ENCODE measurements at regions not wholly inside any gene's neighbourhood (a gene's known extent, or its start where the extent isn't known, plus 50 kb on each side); places are given as distances from the start of the nearest gene placed in this dataset.

GRCh38 chr5:34517249-34517648, 138.9 kb upstream of the RAI14 start:
- no peak for TF ChIP-seq NFIC (IDR thresholded peaks at IDR 0.05)
- no peak for TF ChIP-seq MAX (IDR thresholded peaks at IDR 0.05)
- no peak for TF ChIP-seq RAD21 (IDR thresholded peaks at IDR 0.05; ENCODE audit: low read depth)
- no peak for TF ChIP-seq EGR1 (IDR thresholded peaks at IDR 0.05)
- no peak for TF ChIP-seq FOXM1 (IDR thresholded peaks at IDR 0.05; ENCODE audit: borderline replicate concordance, low read depth)
- TF ChIP-seq CEBPB (IDR thresholded peaks at IDR 0.05) = no peak
- TF ChIP-seq ZBTB7A (IDR thresholded peaks at IDR 0.05; ENCODE audit: low read depth) = no peak
- TF ChIP-seq REST (IDR thresholded peaks at IDR 0.05; ENCODE audit: low read depth) = no peak
- TF ChIP-seq TEAD4 (IDR thresholded peaks at IDR 0.05) = no peak
- TF ChIP-seq TCF12 (IDR thresholded peaks at IDR 0.05; ENCODE audit: low read depth) = no peak
- no peak for TF ChIP-seq CREB1 (IDR thresholded peaks at IDR 0.05; ENCODE audit: low read depth)
- TF ChIP-seq EP300 (IDR thresholded peaks at IDR 0.05; ENCODE audit: borderline replicate concordance) = no peak
- TF ChIP-seq, protein P1, sequence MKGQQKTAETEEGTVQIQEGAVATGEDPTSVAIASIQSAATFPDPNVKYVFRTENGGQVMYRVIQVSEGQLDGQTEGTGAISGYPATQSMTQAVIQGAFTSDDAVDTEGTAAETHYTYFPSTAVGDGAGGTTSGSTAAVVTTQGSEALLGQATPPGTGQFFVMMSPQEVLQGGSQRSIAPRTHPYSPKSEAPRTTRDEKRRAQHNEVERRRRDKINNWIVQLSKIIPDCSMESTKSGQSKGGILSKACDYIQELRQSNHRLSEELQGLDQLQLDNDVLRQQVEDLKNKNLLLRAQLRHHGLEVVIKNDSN (IDR thresholded peaks at IDR 0.05) = no peak
- TF ChIP-seq TAF1 (IDR thresholded peaks at IDR 0.05; ENCODE audit: low read depth) = no peak
- TF ChIP-seq YY1 (IDR thresholded peaks at IDR 0.05; ENCODE audit: low read depth) = no peak

- TF ChIP-seq TEAD4 (IDR thresholded peaks at IDR 0.05) (no peak), TAF1 (IDR thresholded peaks at IDR 0.05; ENCODE audit: low read depth) (no peak), MAX (IDR thresholded peaks at IDR 0.05) (no peak), YY1 (IDR thresholded peaks at IDR 0.05; ENCODE audit: low read depth) (no peak), ZBTB7A (IDR thresholded peaks at IDR 0.05; ENCODE audit: low read depth) (no peak), CREB1 (IDR thresholded peaks at IDR 0.05; ENCODE audit: low read depth) (no peak), EGR1 (IDR thresholded peaks at IDR 0.05) (no peak), NFIC (IDR thresholded peaks at IDR 0.05) (no peak), FOXM1 (IDR thresholded peaks at IDR 0.05; ENCODE audit: borderline replicate concordance, low read depth) (no peak)
- TF ChIP-seq, protein P1 (IDR thresholded peaks at IDR 0.05) = no peak
Measured at GRCh38 chr5:34519489-34520220, 136.5 kb upstream of the RAI14 start.

DNA sequence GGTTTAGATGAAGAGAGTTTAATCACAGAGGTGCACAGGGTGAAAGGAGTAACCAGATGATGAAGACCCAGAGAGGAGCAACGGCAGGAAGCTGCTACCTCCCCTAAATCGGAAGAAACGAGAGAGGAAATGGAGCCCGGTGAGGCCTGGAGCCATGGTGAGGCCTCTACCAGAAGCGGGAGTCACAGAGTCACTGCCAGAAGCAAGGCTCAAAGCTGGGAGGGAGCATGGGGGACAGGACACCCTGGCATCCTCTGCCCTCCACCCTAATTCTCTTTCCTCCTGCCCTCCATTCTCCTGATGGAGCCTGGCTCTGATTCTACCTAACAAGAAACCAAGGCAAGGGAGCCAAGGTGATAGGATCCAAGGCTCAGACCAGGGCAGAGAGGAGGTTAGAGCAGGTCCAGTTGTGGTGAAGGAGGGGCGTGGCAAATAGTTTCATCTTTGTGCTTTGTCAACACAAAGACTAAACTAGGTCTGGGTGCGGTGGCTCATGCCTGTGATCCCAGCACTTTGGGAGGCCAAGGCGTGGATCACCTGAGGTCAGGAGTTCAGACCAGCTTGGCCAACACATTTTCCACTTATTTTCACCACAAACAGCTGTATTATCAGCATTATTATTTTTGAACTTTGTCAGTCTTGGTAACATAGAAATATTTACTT, 134.4 kb upstream of the RAI14 start:
- TF ChIP-seq ZBTB7A (IDR thresholded peaks at IDR 0.05; ENCODE audit: low read depth) = no peak
- TF ChIP-seq, protein P1 (IDR thresholded peaks at IDR 0.05) = no peak
- no peak for TF ChIP-seq RAD21 (IDR thresholded peaks at IDR 0.05; ENCODE audit: low read depth)
- no peak for TF ChIP-seq TEAD4 (IDR thresholded peaks at IDR 0.05)
- TF ChIP-seq FOXM1 (IDR thresholded peaks at IDR 0.05; ENCODE audit: borderline replicate concordance, low read depth) = no peak

DNA sequence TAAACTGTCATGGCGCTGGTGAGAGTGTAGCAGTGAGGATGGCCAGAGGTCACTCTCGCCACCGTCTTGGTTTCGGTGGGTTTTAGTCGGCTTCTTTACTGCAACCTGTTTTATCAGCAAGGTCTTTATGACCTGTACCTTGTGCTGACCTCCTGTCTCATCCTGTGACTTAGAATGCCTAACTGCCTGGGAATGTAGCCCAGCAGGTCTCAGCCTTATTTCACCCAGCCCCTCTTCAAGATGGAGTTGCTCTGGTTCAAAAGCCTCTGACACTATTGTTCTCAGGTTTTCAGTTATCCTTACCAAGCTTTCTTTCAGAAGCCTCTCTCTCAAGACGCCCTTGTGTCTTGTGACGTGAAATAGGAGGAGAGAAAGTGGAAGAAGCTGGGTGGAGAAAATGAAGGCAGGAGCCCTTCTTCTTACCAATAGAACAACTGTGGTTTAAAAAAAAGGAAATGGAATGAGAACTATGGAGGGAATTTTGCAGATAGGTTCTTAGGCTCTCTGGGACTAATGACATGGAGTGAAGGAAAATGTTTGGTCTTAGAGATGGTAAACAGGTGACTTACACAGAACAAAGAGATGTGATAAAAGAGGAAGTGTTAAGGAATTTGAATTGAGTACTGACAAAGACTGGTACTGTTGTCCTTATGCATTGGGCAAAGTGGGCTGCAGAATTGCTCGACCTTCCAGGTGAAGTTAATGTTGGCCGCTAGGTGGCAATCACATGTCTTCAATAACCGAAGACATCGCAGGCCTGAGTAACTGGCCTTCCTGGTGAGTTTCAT, 133.3 kb upstream of the RAI14 start:
- no peak for TF ChIP-seq FOXM1 (IDR thresholded peaks at IDR 0.05; ENCODE audit: borderline replicate concordance, low read depth)
- peak; percentile 93 for TF ChIP-seq RAD21 (IDR thresholded peaks at IDR 0.05; ENCODE audit: low read depth)

DNA sequence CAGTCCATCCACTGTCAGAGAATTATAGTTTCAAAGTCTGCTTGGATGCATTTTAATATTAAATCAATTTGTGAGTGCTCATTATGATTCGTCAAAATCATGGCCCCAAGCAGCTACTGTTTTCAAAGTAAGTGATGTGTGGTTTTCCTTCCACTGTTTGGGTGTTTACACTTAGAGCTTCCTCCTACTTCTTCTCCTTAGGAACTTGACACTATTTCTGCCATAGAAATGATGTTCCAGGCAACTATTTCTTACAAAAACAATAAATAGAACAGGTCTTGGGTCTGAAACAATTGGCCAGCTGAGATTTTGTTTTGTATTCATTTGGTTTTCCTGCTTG, 132.8 kb upstream of the RAI14 start:
- TF ChIP-seq TEAD4 (IDR thresholded peaks at IDR 0.05) (no peak), MAX (IDR thresholded peaks at IDR 0.05) (no peak), TAF1 (IDR thresholded peaks at IDR 0.05; ENCODE audit: low read depth) (no peak), EP300 (IDR thresholded peaks at IDR 0.05; ENCODE audit: borderline replicate concordance) (no peak), CEBPB (IDR thresholded peaks at IDR 0.05) (no peak)

DNA sequence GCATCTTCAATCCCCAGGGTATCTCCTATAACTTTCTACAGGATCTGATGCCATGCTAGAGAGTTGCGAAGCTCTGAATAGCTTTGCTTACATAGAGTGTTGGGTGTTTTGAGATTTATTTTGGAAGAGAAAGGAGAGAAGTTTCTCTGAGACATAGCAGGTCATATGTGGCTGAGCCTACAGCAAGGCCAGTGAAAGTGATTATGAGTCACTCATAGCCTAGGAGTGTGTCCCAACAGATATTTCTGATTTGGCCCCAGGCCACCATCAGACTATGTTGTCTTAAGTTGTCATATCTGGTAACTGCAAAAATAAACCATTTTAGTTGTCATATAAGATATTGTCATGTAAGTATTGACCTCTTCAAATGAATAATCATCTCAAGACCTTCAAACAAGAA, 132.0 kb upstream of the RAI14 start:
- TF ChIP-seq NFIC (IDR thresholded peaks at IDR 0.05) = no peak
- TF ChIP-seq FOXM1 (IDR thresholded peaks at IDR 0.05; ENCODE audit: borderline replicate concordance, low read depth) = no peak
- no peak for TF ChIP-seq YY1 (IDR thresholded peaks at IDR 0.05; ENCODE audit: low read depth)
- no peak for TF ChIP-seq EGR1 (IDR thresholded peaks at IDR 0.05)
- no peak for TF ChIP-seq CREB1 (IDR thresholded peaks at IDR 0.05; ENCODE audit: low read depth)
- no peak for TF ChIP-seq RAD21 (IDR thresholded peaks at IDR 0.05; ENCODE audit: low read depth)
- no peak for TF ChIP-seq TAF1 (IDR thresholded peaks at IDR 0.05; ENCODE audit: low read depth)
- no peak for TF ChIP-seq TCF12 (IDR thresholded peaks at IDR 0.05; ENCODE audit: low read depth)
- no peak for TF ChIP-seq TEAD4 (IDR thresholded peaks at IDR 0.05)
- TF ChIP-seq, protein P1 (IDR thresholded peaks at IDR 0.05) = no peak
- TF ChIP-seq ZBTB7A (IDR thresholded peaks at IDR 0.05; ENCODE audit: low read depth) = no peak
